Adrenal gland (tissue), 5 donors: ENCODE measurements at regions not wholly inside any gene's neighbourhood (a gene's known extent, or its start where the extent isn't known, plus 50 kb on each side); places are given as distances from the start of the nearest gene placed in this dataset.

Experiments used
- CTCF ChIP-seq, 6 experiments: fragments of 450-650 bp in 4 of 6; fragments of 200-600 bp in 2 of 6; sonication (generic) in 1 of 6; IDR thresholded peaks; 1 replicate in 5 of 6; 2 replicates in 1 of 6; pipeline versions ENCODE4 v1.5.1 to v1.8.0; 2016 to 2021; ENCODE audit warnings: antibody characterized with exemption in 6 of 6, mild to moderate bottlenecking in 2 of 6, moderate library complexity in 1 of 6
- POLR2A ChIP-seq, 2 donors: fragments of 450-650 bp; IDR thresholded peaks; one replicate each; pipeline ENCODE4 v1.6.1; 2017; ENCODE audit warnings: antibody characterized with exemption in 2 of 2, mild to moderate bottlenecking in 2 of 2, moderate library complexity in 1 of 2
- donor health status: DM: no; HTN: no; CAD: no.

- no peak for TF ChIP-seq CTCF (IDR thresholded peaks at IDR 0.05)
- no peak for TF ChIP-seq POLR2A (IDR thresholded peaks at IDR 0.05)
Measured at GRCh38 chr5:169503886-169504285, 79.7 kb upstream of the SPDL1 start.
